HG03064 (cell line): ENCODE measurements at regions not wholly inside any gene's neighbourhood (a gene's known extent, or its start where the extent isn't known, plus 50 kb on each side); places are given as distances from the start of the nearest gene placed in this dataset.
"Not testable (repeated sequence)": the region's sequence is repeated elsewhere in the genome, so short reads cannot be mapped to it uniquely, and the experiment has no call there.

Source experiments
- ATAC-seq: cut with Tn5 transposase; IDR thresholded peaks from one replicate; pipeline ENCODE4 v1.9.1; 2021; ENCODE audit warnings: low read depth; ENCODE audit not compliant: unreplicated experiment

GRCh38 chr20:56911946-56912345, 282.8 kb downstream of the TFAP2C start:
- ATAC-seq = no peak

GRCh38 chr20:56914532-56914931, 285.4 kb downstream of the TFAP2C start:
- ATAC-seq = no peak

- ATAC-seq = no peak
Measured at GRCh38 chr20:56916345-56916622, 287.2 kb downstream of the TFAP2C start.

- not testable (repeated sequence) for ATAC-seq
Measured at GRCh38 chr20:56920041-56920440, 290.9 kb downstream of the TFAP2C start.

GRCh38 chr20:56922497-56922896, 293.4 kb downstream of the TFAP2C start:
- no peak for ATAC-seq

- ATAC-seq = no peak
Measured at GRCh38 chr20:56924292-56925081, 295.4 kb downstream of the TFAP2C start.

GRCh38 chr20:56925082-56925830, 296.1 kb downstream of the TFAP2C start:
- ATAC-seq = no peak

- ATAC-seq = no peak
Measured at GRCh38 chr20:56925831-56926170, 296.7 kb downstream of the TFAP2C start.

- no peak for ATAC-seq
Measured at GRCh38 chr20:56926501-56926900, 297.4 kb downstream of the TFAP2C start.

- no peak for ATAC-seq
Measured at GRCh38 chr20:56927127-56927526, 298.0 kb downstream of the TFAP2C start.

- no peak for ATAC-seq
Measured at GRCh38 chr20:56928007-56928406, 298.9 kb downstream of the TFAP2C start.

- ATAC-seq = no peak
Measured at GRCh38 chr20:56929606-56930005, 300.5 kb downstream of the TFAP2C start.

- no peak for ATAC-seq
Measured at GRCh38 chr20:56930876-56931275, 301.8 kb downstream of the TFAP2C start.

- no peak for ATAC-seq
Measured at GRCh38 chr20:56932575-56933330, 303.6 kb downstream of the TFAP2C start.

GRCh38 chr20:56933331-56933698, 304.2 kb downstream of the TFAP2C start:
- ATAC-seq = no peak

GRCh38 chr20:56934888-56935287, 305.8 kb downstream of the TFAP2C start:
- no peak for ATAC-seq

GRCh38 chr20:56940466-56940865, 311.4 kb downstream of the TFAP2C start:
- ATAC-seq = no peak

- no peak for ATAC-seq
Measured at GRCh38 chr20:56941101-56941686, 312.1 kb downstream of the TFAP2C start.

- no peak for ATAC-seq
Measured at GRCh38 chr20:56943946-56944945, 315.1 kb downstream of the TFAP2C start.

GRCh38 chr20:56945057-56945456, 316.0 kb downstream of the TFAP2C start:
- no peak for ATAC-seq
